Liver (tissue), 8 donors: ENCODE measurements at regions not wholly inside any gene's neighbourhood (a gene's known extent, or its start where the extent isn't known, plus 50 kb on each side); places are given as distances from the start of the nearest gene placed in this dataset.

Source experiments
- DNase-seq: peaks from one replicate; pipeline ENCODE4 v3.0.0-alpha.2; 2017; ENCODE audit warnings: low spot score
- H3K27ac ChIP-seq, 2 donors: one replicate each; pipeline ENCODE4 v1.7.0; 2013; ENCODE audit warnings: inconsistent platforms in 2 of 2, low read length in 2 of 2, control low read depth in 1 of 2, low read depth in 1 of 2, mild to moderate bottlenecking in 1 of 2
- H3K27me3 ChIP-seq, 4 donors: one replicate each; pipeline versions ENCODE4 v1.6.1 to v1.7.0; 2013; ENCODE audit warnings: low read length in 3 of 4, inconsistent platforms in 1 of 4, mild to moderate bottlenecking in 1 of 4, moderate library complexity in 1 of 4; ENCODE audit not compliant: control insufficient read depth in 4 of 4, insufficient read depth in 4 of 4
- H3K36me3 ChIP-seq, 4 donors: one replicate each; pipeline versions ENCODE4 v1.6.1 to v1.7.0; 2013; ENCODE audit warnings: low read length in 3 of 4, mild to moderate bottlenecking in 3 of 4, low read depth in 1 of 4, moderate library complexity in 1 of 4; ENCODE audit not compliant: control insufficient read depth in 4 of 4, insufficient read depth in 3 of 4
- H3K4me1 ChIP-seq, 4 donors: one replicate each; pipeline versions ENCODE4 v1.6.1 to v1.7.0; 2013; ENCODE audit warnings: low read length in 3 of 4, mild to moderate bottlenecking in 3 of 4, moderate library complexity in 1 of 4; ENCODE audit not compliant: control insufficient read depth in 4 of 4, insufficient read depth in 4 of 4
- H3K4me3 ChIP-seq, 3 donors: one replicate each; pipeline versions ENCODE4 v1.6.1 to v1.7.0; 2013; ENCODE audit warnings: low read length in 3 of 3, control low read depth in 1 of 3, low read depth in 1 of 3, mild to moderate bottlenecking in 1 of 3
- H3K9ac ChIP-seq, 2 donors: one replicate each; pipeline ENCODE4 v1.7.0; 2013; ENCODE audit warnings: low read length in 2 of 2, mild to moderate bottlenecking in 2 of 2, moderate library complexity in 2 of 2, control low read depth in 1 of 2, low read depth in 1 of 2
- H3K9me3 ChIP-seq, 4 donors: one replicate each; pipeline versions ENCODE4 v1.6.1 to v1.7.0; 2013; ENCODE audit warnings: low read length in 3 of 4; ENCODE audit not compliant: control insufficient read depth in 4 of 4
- ATF3 ChIP-seq: IDR thresholded peaks from 2 replicates; pipeline ENCODE4 v1.6.1; 2016; ENCODE audit warnings: antibody characterized with exemption
- CTCF ChIP-seq: fragments of 150-350 bp; IDR thresholded peaks from 2 replicates; pipeline ENCODE4 v1.5.1; 2017; ENCODE audit warnings: improper control_type of control experiment, low read depth, low read length; ENCODE audit not compliant: missing input control
- EGR1 ChIP-seq, 2 donors: IDR thresholded peaks; 2 replicates each; pipeline ENCODE4 v1.6.1; 2016 to 2018; ENCODE audit warnings: antibody characterized with exemption in 2 of 2, low read depth in 2 of 2
- FOXA1 ChIP-seq: IDR thresholded peaks from 2 replicates; pipeline ENCODE4 v1.6.1; 2016; ENCODE audit warnings: antibody characterized with exemption
- FOXA2 ChIP-seq: IDR thresholded peaks from 2 replicates; pipeline ENCODE4 v1.6.1; 2016; ENCODE audit warnings: antibody characterized with exemption
- GABPA ChIP-seq, 2 donors: IDR thresholded peaks in 1 of 2; conservative IDR thresholded peaks in 1 of 2; 2 replicates each; pipeline ENCODE4 v1.6.1; 2016; ENCODE audit warnings: antibody characterized with exemption in 2 of 2, mild to moderate bottlenecking in 1 of 2, moderate library complexity in 1 of 2
- HNF4A ChIP-seq, 2 donors: conservative IDR thresholded peaks; 2 replicates each; pipeline ENCODE4 v1.6.1; 2016; ENCODE audit warnings: antibody characterized with exemption in 2 of 2, mild to moderate bottlenecking in 2 of 2
- HNF4G ChIP-seq: IDR thresholded peaks from 2 replicates; pipeline ENCODE4 v1.6.1; 2016; ENCODE audit warnings: antibody characterized with exemption
- JUND ChIP-seq, 2 donors: IDR thresholded peaks; 2 replicates each; pipeline ENCODE4 v1.6.1; 2016; ENCODE audit warnings: antibody characterized with exemption in 2 of 2
- MAX ChIP-seq: IDR thresholded peaks from 2 replicates; pipeline ENCODE4 v1.6.1; 2016; ENCODE audit warnings: antibody characterized with exemption
- NR2F2 ChIP-seq: IDR thresholded peaks from 2 replicates; pipeline ENCODE4 v1.6.1; 2016; ENCODE audit warnings: antibody characterized with exemption
- RAD21 ChIP-seq, 2 donors: IDR thresholded peaks; 2 replicates each; pipeline ENCODE4 v1.6.1; 2016; ENCODE audit warnings: antibody characterized with exemption in 2 of 2, mild to moderate bottlenecking in 2 of 2
- REST ChIP-seq: IDR thresholded peaks from 2 replicates; pipeline ENCODE4 v1.6.1; 2016; ENCODE audit warnings: antibody characterized with exemption, mild to moderate bottlenecking
- RXRA ChIP-seq, 2 donors: IDR thresholded peaks; 2 replicates each; pipeline ENCODE4 v1.6.1; 2017 to 2018; ENCODE audit warnings: antibody characterized with exemption in 2 of 2, mild to moderate bottlenecking in 1 of 2
- SP1 ChIP-seq: IDR thresholded peaks from 2 replicates; pipeline ENCODE4 v1.6.1; 2018; ENCODE audit warnings: antibody characterized with exemption, mild to moderate bottlenecking
- TAF1 ChIP-seq: conservative IDR thresholded peaks from 2 replicates; pipeline ENCODE4 v1.6.1; 2016; ENCODE audit warnings: antibody characterized with exemption, mild to moderate bottlenecking
- YY1 ChIP-seq: IDR thresholded peaks from 2 replicates; pipeline ENCODE4 v1.6.1; 2016; ENCODE audit warnings: antibody characterized with exemption, mild to moderate bottlenecking
- ZBTB33 ChIP-seq: IDR thresholded peaks from 2 replicates; pipeline ENCODE4 v1.6.1; 2016; ENCODE audit warnings: antibody characterized with exemption
- whole genome bisulfite sequencing: extraction: QIAGEN DNeasy Blood & Tissue Kit; methylation state at CpG from one replicate; pipeline ENCODE4 v1.1.7; 2013; 5-methylcytosine and 5-hydroxymethylcytosine counted together
- donor health status: healthy.
- donor health status: healthy.
- donor health status: healthy.
- donor health status: healthy.
- donor health status: healthy.

GRCh38 chr7:65749518-65749917, 123.4 kb upstream of the VKORC1L1 start:
- Histone ChIP-seq H3K27me3 (no peaks in the 10 kb centered on the region), H3K9me3 (no peaks in the 10 kb centered on the region), H3K27ac (no peak overlapping the region), H3K4me1 (peaks cover 2 to 11% (median 10%) of the 10 kb centered on the region in 4 donors), H3K9ac (no peak overlapping the region), H3K4me3 (no peak overlapping the region), H3K36me3 (peaks cover 0 to 3% (median under 1%) of the 10 kb centered on the region in 4 donors)
- DNase-seq: no peak
- 95% methylated on average over 12 of the region's 12 CpGs for WGBS
- no peak for TF ChIP-seq EGR1 (IDR thresholded peaks at IDR 0.05; ENCODE audit: low read depth in 2 of 2)
- TF ChIP-seq FOXA2: no peak
- TF ChIP-seq TAF1: no peak
- no peak for TF ChIP-seq FOXA1
- no peak for TF ChIP-seq GABPA (IDR thresholded peaks at IDR 0.05 in 1 of 2, conservative IDR thresholded peaks at IDR 0.05 in 1 of 2)
- TF ChIP-seq HNF4G: no peak
- TF ChIP-seq REST: no peak
- no peak for TF ChIP-seq SP1
- no peak for TF ChIP-seq RXRA (IDR thresholded peaks at IDR 0.05)
- no peak for TF ChIP-seq JUND (IDR thresholded peaks at IDR 0.05)
- TF ChIP-seq MAX: no peak
- no peak for TF ChIP-seq ATF3
- TF ChIP-seq YY1: no peak
- TF ChIP-seq ZBTB33: no peak
- no peak for TF ChIP-seq RAD21 (IDR thresholded peaks at IDR 0.05)
- TF ChIP-seq NR2F2: no peak
- no peak for TF ChIP-seq CTCF
- TF ChIP-seq HNF4A (conservative IDR thresholded peaks at IDR 0.05): no peak
